KMS-11 (cell line): ENCODE measurements at regions not wholly inside any gene's neighbourhood (a gene's known extent, or its start where the extent isn't known, plus 50 kb on each side); places are given as distances from the start of the nearest gene placed in this dataset.

Experiments used
- H2AFZ ChIP-seq: fragments of 200-600 bp; sonication (generic); 2 replicates; pipeline ENCODE4 v1.6.1; 2016; ENCODE audit warnings: antibody characterized with exemption, mixed run types, low read depth
- H3K27ac ChIP-seq: fragments of 200-600 bp; sonication (generic); 2 replicates; pipeline ENCODE4 v1.6.1; 2016; ENCODE audit warnings: mild to moderate bottlenecking, mixed run types
- H3K27me3 ChIP-seq: fragments of 200-600 bp; sonication (generic); 2 replicates; pipeline ENCODE4 v1.6.1; 2017; ENCODE audit warnings: mild to moderate bottlenecking, low read depth, mixed run types, moderate library complexity; ENCODE audit not compliant: insufficient read depth
- H3K36me3 ChIP-seq: fragments of 200-600 bp; sonication (generic); 2 replicates; pipeline ENCODE4 v1.6.1; 2017; ENCODE audit warnings: mild to moderate bottlenecking, mixed run types; ENCODE audit not compliant: insufficient read depth
- H3K4me1 ChIP-seq: fragments of 200-600 bp; sonication (generic); 2 replicates; pipeline ENCODE4 v1.6.1; 2016; ENCODE audit warnings: mild to moderate bottlenecking, low read depth, mixed run types; ENCODE audit not compliant: poor library complexity, severe bottlenecking
- H3K4me2 ChIP-seq: fragments of 200-600 bp; sonication (generic); 2 replicates; pipeline ENCODE4 v1.7.0; 2016; ENCODE audit warnings: mild to moderate bottlenecking, mixed run types
- H3K4me3 ChIP-seq: fragments of 200-600 bp; sonication (generic); IDR thresholded peaks from 2 replicates; pipeline ENCODE4 v1.6.1; 2017; ENCODE audit warnings: low read depth, low read length, mixed read lengths; ENCODE audit not compliant: insufficient read depth
- H3K79me2 ChIP-seq: fragments of 200-600 bp; sonication (generic); 2 replicates; pipeline ENCODE4 v1.6.1; 2016; ENCODE audit warnings: low read depth, mixed run types; ENCODE audit not compliant: insufficient read depth
- H3K9ac ChIP-seq: fragments of 200-600 bp; sonication (generic); 2 replicates; pipeline ENCODE4 v1.6.1; 2016; ENCODE audit warnings: mild to moderate bottlenecking, mixed run types
- H4K20me1 ChIP-seq: fragments of 200-600 bp; sonication (generic); 2 replicates; pipeline ENCODE4 v1.6.1; 2016; ENCODE audit warnings: mild to moderate bottlenecking, mixed run types; ENCODE audit not compliant: insufficient read depth
- CTCF ChIP-seq: fragments of 200-600 bp; sonication (generic); conservative IDR thresholded peaks from 2 replicates; pipeline ENCODE4 v1.6.1; 2017; ENCODE audit warnings: low read depth, mild to moderate bottlenecking, antibody characterized with exemption, low read length, moderate library complexity, mixed read lengths

- H2AFZ ChIP-seq, result no peak overlapping the region
- H4K20me1 ChIP-seq, result no peaks in the 10 kb centered on the region
- no peak overlapping the region for H3K4me3 ChIP-seq
- H3K79me2 ChIP-seq, result no peaks in the 10 kb centered on the region
- no peak for TF ChIP-seq CTCF
- H3K27ac ChIP-seq, result no peak overlapping the region
- no peaks in the 10 kb centered on the region for H3K4me1 ChIP-seq
- no peak overlapping the region for H3K4me2 ChIP-seq
- H3K27me3 ChIP-seq, result no peaks in the 10 kb centered on the region
- no peak overlapping the region for H3K9ac ChIP-seq
- H3K36me3 ChIP-seq, result no peaks in the 10 kb centered on the region
Observed at GRCh38 chr11:13127161-13127560, 118.0 kb downstream of the RASSF10 start.

GRCh38 chr11:13128354-13128753, 119.2 kb downstream of the RASSF10 start:
- H3K36me3 ChIP-seq, result no peaks in the 10 kb centered on the region
- H4K20me1 ChIP-seq, result no peaks in the 10 kb centered on the region
- H3K27ac ChIP-seq, result no peak overlapping the region

GRCh38 chr11:13134066-13134465, 125.0 kb downstream of the RASSF10 start:
- Histone ChIP-seq H3K4me3 (no peak overlapping the region), H3K79me2 (no peaks in the 10 kb centered on the region), H3K36me3 (no peaks in the 10 kb centered on the region), H4K20me1 (no peaks in the 10 kb centered on the region), H2AFZ (no peak overlapping the region), H3K4me1 (no peaks in the 10 kb centered on the region), H3K27me3 (no peaks in the 10 kb centered on the region), H3K27ac (no peak overlapping the region), H3K4me2 (no peak overlapping the region), H3K9ac (no peak overlapping the region)
- TF ChIP-seq CTCF, result no peak

More at GRCh38 chr11:13128354-13128753, 119.2 kb downstream of the RASSF10 start:
- Histone ChIP-seq H3K4me1 (no peaks in the 10 kb centered on the region), H3K4me2 (no peak overlapping the region), H3K4me3 (no peak overlapping the region), H2AFZ (no peak overlapping the region), H3K27me3 (no peaks in the 10 kb centered on the region), H3K9ac (no peak overlapping the region), H3K79me2 (no peaks in the 10 kb centered on the region)
- TF ChIP-seq CTCF, result no peak

GRCh38 chr11:13134886-13135285, 125.8 kb downstream of the RASSF10 start:
- no peaks in the 10 kb centered on the region for H3K27me3 ChIP-seq
- H3K4me2 ChIP-seq, result no peak overlapping the region
- no peaks in the 10 kb centered on the region for H3K4me1 ChIP-seq
- no peaks in the 10 kb centered on the region for H4K20me1 ChIP-seq
- H3K79me2 ChIP-seq, result no peaks in the 10 kb centered on the region
- TF ChIP-seq CTCF, result no peak
- H2AFZ ChIP-seq, result no peak overlapping the region
- H3K27ac ChIP-seq, result no peak overlapping the region
- no peak overlapping the region for H3K4me3 ChIP-seq
- H3K9ac ChIP-seq, result no peak overlapping the region
- no peaks in the 10 kb centered on the region for H3K36me3 ChIP-seq
